22Rv1 (cell line): ENCODE measurements at regions not wholly inside any gene's neighbourhood (a gene's known extent, or its start where the extent isn't known, plus 50 kb on each side); places are given as distances from the start of the nearest gene placed in this dataset.

Source experiments
- CTCF ChIP-seq: fragments of 450-650 bp; IDR thresholded peaks from 2 replicates; pipeline ENCODE4 v1.5.1; 2017; ENCODE audit warnings: mild to moderate bottlenecking
- ZFX ChIP-seq: fragments of 450-650 bp; IDR thresholded peaks from 2 replicates; pipeline ENCODE4 v1.6.1; 2017; ENCODE audit warnings: antibody characterized with exemption, borderline replicate concordance

- TF ChIP-seq ZFX (no peak), CTCF (no peak)
Observed at GRCh38 chr10:58954178-58954577, 222.3 kb upstream of the PHYHIPL start.
